ENCODE measurements at regions not wholly inside any gene's neighbourhood (a gene's known extent, or its start where the extent isn't known, plus 50 kb on each side); places are given as distances from the start of the nearest gene placed in this dataset.

DNA sequence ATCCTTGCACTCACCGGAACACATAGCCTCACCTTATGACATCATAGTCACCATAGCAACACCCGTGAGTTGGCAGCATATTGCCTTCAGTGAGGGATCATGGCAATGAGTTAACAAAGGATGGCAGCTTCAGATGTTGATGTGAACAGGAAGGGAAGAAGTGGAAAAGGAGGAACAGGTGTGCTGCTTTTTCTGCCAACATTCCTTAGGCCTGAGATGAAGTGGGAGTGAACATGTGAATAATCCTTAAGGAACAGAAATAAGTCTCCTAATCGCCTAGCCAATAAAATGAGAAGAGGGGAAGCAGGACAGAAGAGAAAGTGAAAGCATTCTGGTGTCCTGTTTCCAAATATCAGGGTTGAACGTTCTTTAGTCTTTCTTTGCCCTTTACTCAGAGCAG lies 360.0 kb downstream of the BRINP1 start:
- no TSS peak for BruUV-seq (replicated peaks)
- ChIA-PET POLR2A (no interaction called here), CTCF (no interaction called here)
- Mint-ChIP-seq H3K27ac (ENCODE audit: unreplicated experiment) (no peak overlapping the region), H3K27me3 (ENCODE audit: insufficient read depth, unreplicated experiment) (peaks cover 2% of the 10 kb centered on the region), H3K4me1 (ENCODE audit: low read depth, unreplicated experiment) (no peaks in the 10 kb centered on the region), H3K36me3 (ENCODE audit: insufficient read depth, unreplicated experiment) (no peaks in the 10 kb centered on the region), H3K9me3 (ENCODE audit: unreplicated experiment) (no peaks in the 10 kb centered on the region), H3K4me3 (ENCODE audit: unreplicated experiment) (no peak overlapping the region)
- Histone ChIP-seq H3K9me3 (no peaks in the 10 kb centered on the region), H3K4me1 (no peaks in the 10 kb centered on the region), H3K4me3 (ENCODE audit: low read depth, low read length) (no peak overlapping the region), H3K36me3 (ENCODE audit: control insufficient read depth, insufficient read depth, low read length) (no peaks in the 10 kb centered on the region), H3K27me3 (replicated peaks; ENCODE audit: control insufficient read depth, insufficient read depth, low read length) (no peaks in the 10 kb centered on the region)
- TF ChIP-seq CTCF (IDR thresholded peaks at IDR 0.05; ENCODE audit: insufficient read depth in 1 of 2, low read depth in 1 of 2, low read length in 1 of 2, severe bottlenecking in 1 of 2, unreplicated experiment in 1 of 2): no peak
- no peak for DNase-seq
- intact Hi-C loops (cut with micrococcal nuclease; ENCODE audit: unreplicated experiment): no loop called here

DNA sequence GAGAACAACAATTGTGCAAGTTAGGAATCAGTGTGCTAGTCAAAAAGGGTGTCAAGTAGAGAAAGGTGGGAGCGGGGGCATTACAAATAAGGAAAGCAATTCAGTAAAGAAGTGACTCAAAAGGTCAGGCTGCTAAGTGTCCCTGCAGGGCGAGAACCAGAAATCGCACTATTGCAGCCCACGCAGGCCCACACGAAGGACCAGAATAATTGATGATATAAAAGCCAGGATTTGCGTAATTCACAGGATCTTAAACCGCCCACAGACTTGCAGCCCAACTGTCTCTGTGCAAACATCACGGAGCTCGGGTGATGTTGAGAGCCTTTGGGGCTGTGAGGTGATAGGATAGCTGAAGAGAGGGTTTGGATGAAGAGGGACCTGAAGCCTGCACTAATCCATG lies 349.0 kb downstream of the BRINP1 start:
- Mint-ChIP-seq H3K4me1 (ENCODE audit: low read depth, unreplicated experiment) (no peaks in the 10 kb centered on the region), H3K27me3 (ENCODE audit: insufficient read depth, unreplicated experiment) (peaks cover 9% of the 10 kb centered on the region), H3K9me3 (ENCODE audit: unreplicated experiment) (no peaks in the 10 kb centered on the region), H3K27ac (ENCODE audit: unreplicated experiment) (no peak overlapping the region), H3K4me3 (ENCODE audit: unreplicated experiment) (no peak overlapping the region), H3K36me3 (ENCODE audit: insufficient read depth, unreplicated experiment) (no peaks in the 10 kb centered on the region)
- no peak overlapping the region for H3K4me3 ChIP-seq (ENCODE audit: low read depth, low read length)
- H3K27me3 ChIP-seq (replicated peaks; ENCODE audit: control insufficient read depth, insufficient read depth, low read length): no peaks in the 10 kb centered on the region
- ChIA-PET CTCF (no interaction called here), POLR2A (no interaction called here)
- no peaks in the 10 kb centered on the region for H3K36me3 ChIP-seq (ENCODE audit: control insufficient read depth, insufficient read depth, low read length)
- intact Hi-C loops (cut with micrococcal nuclease; ENCODE audit: unreplicated experiment): no loop called here
- no peak for TF ChIP-seq CTCF (IDR thresholded peaks at IDR 0.05; ENCODE audit: insufficient read depth in 1 of 2, low read depth in 1 of 2, low read length in 1 of 2, severe bottlenecking in 1 of 2, unreplicated experiment in 1 of 2)
- no peaks in the 10 kb centered on the region for H3K9me3 ChIP-seq
- DNase-seq: no peak
- BruUV-seq (replicated peaks): no TSS peak
- H3K4me1 ChIP-seq: no peaks in the 10 kb centered on the region

- H3K27ac Mint-ChIP-seq (ENCODE audit: unreplicated experiment): no peak overlapping the region
- POLR2A ChIA-PET: no interaction called here
- H3K9me3 Mint-ChIP-seq (ENCODE audit: unreplicated experiment): no peaks in the 10 kb centered on the region
- Histone ChIP-seq H3K36me3 (ENCODE audit: control insufficient read depth, insufficient read depth, low read length) (no peaks in the 10 kb centered on the region), H3K9me3 (no peaks in the 10 kb centered on the region), H3K27me3 (replicated peaks; ENCODE audit: control insufficient read depth, insufficient read depth, low read length) (no peaks in the 10 kb centered on the region), H3K4me3 (ENCODE audit: low read depth, low read length) (no peak overlapping the region), H3K4me1 (no peaks in the 10 kb centered on the region)
- CTCF ChIA-PET: no interaction called here
- no peak for DNase-seq
- no peak overlapping the region for H3K4me3 Mint-ChIP-seq (ENCODE audit: unreplicated experiment)
- intact Hi-C loops (cut with micrococcal nuclease; ENCODE audit: unreplicated experiment): no loop called here
- peaks cover 9% of the 10 kb centered on the region for H3K27me3 Mint-ChIP-seq (ENCODE audit: insufficient read depth, unreplicated experiment)
- no peaks in the 10 kb centered on the region for H3K4me1 Mint-ChIP-seq (ENCODE audit: low read depth, unreplicated experiment)
- BruUV-seq (replicated peaks): no TSS peak
- H3K36me3 Mint-ChIP-seq (ENCODE audit: insufficient read depth, unreplicated experiment): no peaks in the 10 kb centered on the region
- TF ChIP-seq CTCF (IDR thresholded peaks at IDR 0.05; ENCODE audit: insufficient read depth in 1 of 2, low read depth in 1 of 2, low read length in 1 of 2, severe bottlenecking in 1 of 2, unreplicated experiment in 1 of 2): no peak
Measured at GRCh38 chr9:119020730-119021333, 348.4 kb downstream of the BRINP1 start.

Measured in Caco-2 (cell line).